Parathyroid adenoma (tissue), 2 donors: ENCODE measurements at regions not wholly inside any gene's neighbourhood (a gene's known extent, or its start where the extent isn't known, plus 50 kb on each side); places are given as distances from the start of the nearest gene placed in this dataset.

Source experiments
- H2AFZ ChIP-seq: fragments of 300-600 bp; sonication (generic); one replicate; pipeline ENCODE4 v1.7.0; 2017; ENCODE audit warnings: antibody characterized with exemption, mild to moderate bottlenecking
- H3K27ac ChIP-seq: fragments of 300-600 bp; sonication (generic); one replicate; pipeline ENCODE4 v1.7.0; 2017
- H3K27me3 ChIP-seq: fragments of 300-600 bp; sonication (generic); one replicate; pipeline ENCODE4 v1.7.0; 2017; ENCODE audit warnings: low read length; ENCODE audit not compliant: control insufficient read depth, insufficient read depth
- H3K36me3 ChIP-seq: fragments of 300-600 bp; sonication (generic); one replicate; pipeline ENCODE4 v1.7.0; 2017; ENCODE audit warnings: low read length; ENCODE audit not compliant: control insufficient read depth, insufficient read depth
- H3K4me1 ChIP-seq: fragments of 300-600 bp; sonication (generic); one replicate; pipeline ENCODE4 v1.7.0; 2017; ENCODE audit warnings: control low read depth
- H3K4me2 ChIP-seq: fragments of 300-600 bp; sonication (generic); one replicate; pipeline ENCODE4 v1.7.0; 2017; ENCODE audit warnings: low read length
- H3K4me3 ChIP-seq: fragments of 300-600 bp; sonication (generic); one replicate; pipeline ENCODE4 v1.7.0; 2017; ENCODE audit warnings: low read depth, low read length
- H3K79me2 ChIP-seq: fragments of 300-600 bp; sonication (generic); one replicate; pipeline ENCODE4 v1.7.0; 2017; ENCODE audit warnings: control low read depth
- H3K9ac ChIP-seq: fragments of 300-600 bp; sonication (generic); one replicate; pipeline ENCODE4 v1.7.0; 2017; ENCODE audit warnings: mild to moderate bottlenecking
- H3K9me3 ChIP-seq: fragments of 300-600 bp; sonication (generic); one replicate; pipeline ENCODE4 v1.7.0; 2017; ENCODE audit warnings: low read length; ENCODE audit not compliant: control insufficient read depth
- TF ChIP-seq, protein P1 (sequence below): fragments of 300-600 bp; sonication (generic); IDR thresholded peaks from one replicate; pipeline ENCODE4 v1.7.0; 2017; ENCODE audit warnings: antibody characterized with exemption, mild to moderate bottlenecking
- donor health status: primary hyperparathyroidism.

DNA sequence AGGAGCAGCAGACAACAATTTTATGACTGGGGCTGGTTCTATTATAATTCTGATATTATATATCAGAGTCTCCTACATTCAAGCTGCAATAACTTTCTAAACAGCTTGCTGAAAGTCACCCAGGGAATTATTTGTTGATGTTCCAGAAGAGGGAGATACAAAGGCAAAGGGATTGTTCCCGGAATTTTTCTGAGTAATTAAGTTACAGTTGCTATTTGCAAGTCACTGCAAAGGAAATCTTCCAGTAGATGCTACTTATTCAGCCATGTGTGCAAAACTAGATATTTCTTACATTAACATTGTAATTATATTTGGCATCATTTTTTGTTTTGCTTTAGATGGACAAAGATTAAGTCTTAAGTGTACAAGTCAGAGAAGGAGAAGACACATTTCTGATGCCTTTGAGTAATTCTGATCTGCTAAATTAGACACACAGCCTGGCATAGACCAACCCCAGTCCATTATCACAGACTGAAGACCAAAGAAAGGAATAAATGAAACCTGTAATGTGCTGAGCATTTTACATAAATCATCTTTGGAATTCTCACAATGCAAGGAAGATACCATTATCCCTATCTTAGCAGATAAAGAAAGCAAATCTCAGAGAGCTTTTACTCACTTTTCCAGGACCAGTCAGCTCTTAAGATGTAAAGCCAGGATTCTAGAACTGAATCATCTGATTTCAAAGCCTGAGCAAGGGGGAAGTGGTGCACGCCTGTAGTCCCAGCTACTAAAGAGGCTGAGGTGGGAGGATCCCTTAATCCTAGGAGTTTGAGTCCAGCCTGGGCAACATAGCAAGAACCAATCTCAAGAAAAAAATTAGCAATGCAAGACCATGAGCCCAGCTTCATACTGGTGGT is 62.6 kb upstream of the AKAP12 start:
- no peaks in the 10 kb centered on the region for H3K79me2 ChIP-seq
- H3K4me1 ChIP-seq, result no peaks in the 10 kb centered on the region
- H3K27ac ChIP-seq, result no peak overlapping the region
- H3K9me3 ChIP-seq, result no peaks in the 10 kb centered on the region
- H2AFZ ChIP-seq, result no peak overlapping the region
- no peaks in the 10 kb centered on the region for H3K36me3 ChIP-seq
- no peak overlapping the region for H3K4me2 ChIP-seq
- H3K4me3 ChIP-seq, result no peak overlapping the region
- H3K27me3 ChIP-seq, result no peaks in the 10 kb centered on the region
- no peak overlapping the region for H3K9ac ChIP-seq
- TF ChIP-seq, protein P1, sequence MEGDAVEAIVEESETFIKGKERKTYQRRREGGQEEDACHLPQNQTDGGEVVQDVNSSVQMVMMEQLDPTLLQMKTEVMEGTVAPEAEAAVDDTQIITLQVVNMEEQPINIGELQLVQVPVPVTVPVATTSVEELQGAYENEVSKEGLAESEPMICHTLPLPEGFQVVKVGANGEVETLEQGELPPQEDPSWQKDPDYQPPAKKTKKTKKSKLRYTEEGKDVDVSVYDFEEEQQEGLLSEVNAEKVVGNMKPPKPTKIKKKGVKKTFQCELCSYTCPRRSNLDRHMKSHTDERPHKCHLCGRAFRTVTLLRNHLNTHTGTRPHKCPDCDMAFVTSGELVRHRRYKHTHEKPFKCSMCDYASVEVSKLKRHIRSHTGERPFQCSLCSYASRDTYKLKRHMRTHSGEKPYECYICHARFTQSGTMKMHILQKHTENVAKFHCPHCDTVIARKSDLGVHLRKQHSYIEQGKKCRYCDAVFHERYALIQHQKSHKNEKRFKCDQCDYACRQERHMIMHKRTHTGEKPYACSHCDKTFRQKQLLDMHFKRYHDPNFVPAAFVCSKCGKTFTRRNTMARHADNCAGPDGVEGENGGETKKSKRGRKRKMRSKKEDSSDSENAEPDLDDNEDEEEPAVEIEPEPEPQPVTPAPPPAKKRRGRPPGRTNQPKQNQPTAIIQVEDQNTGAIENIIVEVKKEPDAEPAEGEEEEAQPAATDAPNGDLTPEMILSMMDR, result no peak

DNA sequence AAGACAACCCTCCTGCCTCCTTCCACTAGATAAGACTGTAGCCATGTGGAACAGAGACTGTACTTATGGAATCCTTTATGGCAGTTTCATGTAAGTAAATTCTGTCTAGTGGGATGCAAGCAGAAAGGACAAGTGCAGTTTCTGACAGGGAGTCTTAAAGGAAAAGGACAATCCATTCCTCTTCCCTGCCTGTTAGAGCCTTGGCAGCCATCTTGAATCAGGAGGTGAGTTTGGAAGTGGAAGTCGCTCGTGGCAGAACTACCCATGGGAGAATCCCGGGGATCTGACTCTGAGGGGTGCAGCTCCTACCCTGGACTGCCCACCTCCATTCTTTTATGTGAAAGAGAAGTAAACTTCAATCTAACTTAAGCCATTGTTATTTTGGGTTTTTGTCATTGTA is 61.4 kb upstream of the AKAP12 start:
- H3K27ac ChIP-seq, result no peak overlapping the region
- no peaks in the 10 kb centered on the region for H3K27me3 ChIP-seq
- no peaks in the 10 kb centered on the region for H3K79me2 ChIP-seq
- H3K36me3 ChIP-seq, result no peaks in the 10 kb centered on the region
- H3K9me3 ChIP-seq, result no peaks in the 10 kb centered on the region
- no peaks in the 10 kb centered on the region for H3K4me1 ChIP-seq
- no peak overlapping the region for H3K4me2 ChIP-seq
- H3K9ac ChIP-seq, result no peak overlapping the region
- no peak overlapping the region for H3K4me3 ChIP-seq
- no peak overlapping the region for H2AFZ ChIP-seq
- TF ChIP-seq, protein P1, result no peak

DNA sequence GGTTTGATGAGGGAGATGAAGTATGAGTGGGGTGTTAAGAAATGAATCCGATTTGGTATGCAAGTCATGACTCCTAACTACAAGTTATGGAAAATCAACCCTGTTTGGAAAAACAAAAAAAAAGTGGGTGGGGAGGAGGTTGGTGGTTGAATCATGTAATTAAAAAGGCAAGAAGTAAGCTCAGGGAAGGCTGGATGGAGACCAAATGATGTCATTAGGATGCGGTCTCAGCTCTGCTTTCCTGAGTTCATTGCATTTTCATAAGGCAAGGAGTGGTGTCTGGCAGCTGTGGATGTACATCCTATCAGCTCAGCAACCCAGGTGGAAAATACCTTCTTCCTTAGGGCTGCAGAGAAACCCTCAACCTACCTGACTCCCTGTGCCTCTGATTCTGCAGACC is 60.4 kb upstream of the AKAP12 start:
- Histone ChIP-seq H3K4me3 (no peak overlapping the region), H2AFZ (no peak overlapping the region), H3K4me1 (no peaks in the 10 kb centered on the region), H3K36me3 (no peaks in the 10 kb centered on the region), H3K27ac (no peak overlapping the region), H3K27me3 (no peaks in the 10 kb centered on the region), H3K79me2 (no peaks in the 10 kb centered on the region), H3K4me2 (no peak overlapping the region), H3K9ac (no peak overlapping the region), H3K9me3 (no peaks in the 10 kb centered on the region)
- TF ChIP-seq, protein P1, result no peak

DNA sequence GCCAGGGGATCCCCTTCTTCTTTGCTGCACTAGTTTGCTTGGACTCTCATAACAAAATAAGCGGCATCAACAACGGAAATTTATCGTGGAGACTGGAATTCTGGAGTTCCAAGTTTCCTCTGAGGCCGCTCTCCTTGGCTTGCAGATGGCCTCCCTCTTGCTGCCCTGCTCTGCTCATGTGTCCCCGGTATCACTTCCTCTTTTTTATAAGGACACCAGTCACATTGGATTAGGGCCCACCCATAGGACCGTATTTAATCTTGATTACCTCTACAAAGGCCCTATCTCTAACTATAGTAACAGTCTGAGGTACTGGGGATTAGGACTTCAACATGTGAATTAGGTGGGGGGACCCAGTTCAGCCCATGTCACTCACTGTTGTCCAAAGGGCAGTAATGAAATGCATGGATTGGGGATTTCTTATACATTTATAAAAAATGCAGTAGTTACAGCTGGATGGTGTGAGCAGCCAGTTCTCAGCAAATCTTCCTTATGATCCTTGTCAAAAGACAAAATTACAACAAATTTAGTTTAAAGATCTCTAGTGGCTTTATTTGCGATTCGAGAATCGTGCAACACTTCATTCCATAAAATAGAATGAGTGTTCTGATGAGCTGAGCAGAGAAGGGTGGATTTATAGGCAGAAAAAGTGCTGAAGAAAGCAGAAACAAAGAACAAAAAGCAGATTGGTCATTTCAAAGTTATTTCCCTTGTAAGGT is 59.3 kb upstream of the AKAP12 start:
- Histone ChIP-seq H3K27me3 (no peaks in the 10 kb centered on the region), H3K4me3 (no peak overlapping the region), H3K9me3 (no peaks in the 10 kb centered on the region), H2AFZ (no peak overlapping the region), H3K4me1 (no peaks in the 10 kb centered on the region), H3K79me2 (no peaks in the 10 kb centered on the region), H3K27ac (no peak overlapping the region), H3K36me3 (no peaks in the 10 kb centered on the region), H3K4me2 (no peak overlapping the region), H3K9ac (no peak overlapping the region)
- TF ChIP-seq, protein P1, result no peak
